Adrenal gland (tissue), 9 donors: ENCODE measurements at regions not wholly inside any gene's neighbourhood (a gene's known extent, or its start where the extent isn't known, plus 50 kb on each side); places are given as distances from the start of the nearest gene placed in this dataset.

Source experiments
- DNase-seq, 7 donors: peaks; one replicate each; pipeline ENCODE4 v3.0.0-alpha.2; 2019 to 2020
- H3K27ac ChIP-seq, 5 donors: fragments of 200-600 bp; sonication (generic) in 4 of 5; 1 replicate in 3 of 5; 2 replicates in 2 of 5; pipeline versions ENCODE4 v1.5.1 to v1.8.0; 2016 to 2020; ENCODE audit warnings: mild to moderate bottlenecking in 1 of 5
- H3K27me3 ChIP-seq: fragments of 200-600 bp; 2 replicates; pipeline ENCODE4 v1.8.0; 2021
- H3K36me3 ChIP-seq, 2 donors: fragments of 200-600 bp; replicated peaks in 1 of 2; 1 replicate in 1 of 2; 2 replicates in 1 of 2; pipeline versions ENCODE4 v1.5.1 to v1.8.0; 2018 to 2022
- H3K4me1 ChIP-seq, 2 donors: fragments of 200-600 bp; replicated peaks in 1 of 2; 1 replicate in 1 of 2; 2 replicates in 1 of 2; pipeline versions ENCODE4 v1.5.1 to v1.8.0; 2018 to 2021
- H3K4me3 ChIP-seq, 4 donors: fragments of 200-600 bp; sonication (generic) in 3 of 4; one replicate each; pipeline ENCODE4 v1.5.1; 2016 to 2018
- H3K9me3 ChIP-seq, 3 donors: fragments of 200-600 bp; sonication (generic) in 1 of 3; replicated peaks in 1 of 3; 1 replicate in 2 of 3; 2 replicates in 1 of 3; pipeline versions ENCODE4 v1.5.1 to v1.8.0; 2016 to 2021
- POLR2A ChIP-seq, 2 donors: fragments of 450-650 bp; IDR thresholded peaks; one replicate each; pipeline ENCODE4 v1.6.1; 2017; ENCODE audit warnings: antibody characterized with exemption in 2 of 2, mild to moderate bottlenecking in 2 of 2, moderate library complexity in 1 of 2
- WGBS, 4 donors: extraction: QIAGEN DNeasy Blood & Tissue Kit in 2 of 4; methylation state at CpG; one replicate each; pipeline versions ENCODE4 v1.1.5 to v1.1.7; 2013 to 2017; 5-methylcytosine and 5-hydroxymethylcytosine counted together
- intact Hi-C, 2 donors: fragments of 100-400 bp; cut with DNase I; formaldehyde crosslinking; loops; one replicate each; pipeline versions ENCODE4 v1.14.1 to v1.15.0; 2022 to 2023
- TF ChIP-seq, protein P1 (sequence below), 6 experiments: fragments of 450-650 bp in 4 of 6; fragments of 200-600 bp in 2 of 6; sonication (generic) in 1 of 6; IDR thresholded peaks; 1 replicate in 5 of 6; 2 replicates in 1 of 6; pipeline versions ENCODE4 v1.5.1 to v1.8.0; 2016 to 2021; ENCODE audit warnings: antibody characterized with exemption in 6 of 6, mild to moderate bottlenecking in 2 of 6, moderate library complexity in 1 of 6
- donor health status: healthy with polysubstance abuse.
- donor health status: Bipolar disorder and iron deficiency.
- donor health status: DM: yes; HTN: yes; CAD: no.
- donor health status: DM: no; HTN: no; CAD: no.
- donor health status: DM: no; HTN: no; CAD: no.

DNA sequence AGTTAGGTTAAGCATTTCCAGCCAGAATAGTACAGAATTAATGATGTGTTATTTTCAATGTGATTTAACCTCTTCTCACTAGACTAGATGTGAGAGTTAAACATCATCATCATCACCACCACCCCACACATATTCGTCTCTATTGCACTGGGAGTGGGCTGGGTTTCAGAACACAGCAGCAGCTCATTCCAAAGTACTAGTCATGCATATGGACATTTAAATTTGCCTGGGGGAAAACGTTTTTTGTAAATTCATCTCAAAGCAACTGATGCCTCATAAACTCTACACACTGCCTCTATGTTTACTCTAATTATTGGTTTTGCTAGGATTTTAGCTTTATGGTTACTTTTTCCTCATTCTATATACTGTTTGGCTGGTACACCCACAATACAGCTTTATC lies 509.1 kb downstream of the PPP4R3C start:
- Histone ChIP-seq H3K36me3 (no peaks in the 10 kb centered on the region), H3K9me3 (no peaks in the 10 kb centered on the region), H3K27me3 (no peaks in the 10 kb centered on the region), H3K4me1 (no peaks in the 10 kb centered on the region), H3K27ac (no peak overlapping the region), H3K4me3 (no peak overlapping the region)
- 18 to 36% (median 22%) methylated on average over 2 of the region's 2 CpGs for WGBS, 4 donors
- no peak for TF ChIP-seq POLR2A (IDR thresholded peaks at IDR 0.05)
- TF ChIP-seq, protein P1, sequence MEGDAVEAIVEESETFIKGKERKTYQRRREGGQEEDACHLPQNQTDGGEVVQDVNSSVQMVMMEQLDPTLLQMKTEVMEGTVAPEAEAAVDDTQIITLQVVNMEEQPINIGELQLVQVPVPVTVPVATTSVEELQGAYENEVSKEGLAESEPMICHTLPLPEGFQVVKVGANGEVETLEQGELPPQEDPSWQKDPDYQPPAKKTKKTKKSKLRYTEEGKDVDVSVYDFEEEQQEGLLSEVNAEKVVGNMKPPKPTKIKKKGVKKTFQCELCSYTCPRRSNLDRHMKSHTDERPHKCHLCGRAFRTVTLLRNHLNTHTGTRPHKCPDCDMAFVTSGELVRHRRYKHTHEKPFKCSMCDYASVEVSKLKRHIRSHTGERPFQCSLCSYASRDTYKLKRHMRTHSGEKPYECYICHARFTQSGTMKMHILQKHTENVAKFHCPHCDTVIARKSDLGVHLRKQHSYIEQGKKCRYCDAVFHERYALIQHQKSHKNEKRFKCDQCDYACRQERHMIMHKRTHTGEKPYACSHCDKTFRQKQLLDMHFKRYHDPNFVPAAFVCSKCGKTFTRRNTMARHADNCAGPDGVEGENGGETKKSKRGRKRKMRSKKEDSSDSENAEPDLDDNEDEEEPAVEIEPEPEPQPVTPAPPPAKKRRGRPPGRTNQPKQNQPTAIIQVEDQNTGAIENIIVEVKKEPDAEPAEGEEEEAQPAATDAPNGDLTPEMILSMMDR (IDR thresholded peaks at IDR 0.05): no peak
- no peak for DNase-seq
- intact Hi-C loops: no loop called here

- TF ChIP-seq POLR2A (IDR thresholded peaks at IDR 0.05): no peak
- TF ChIP-seq, protein P1 (IDR thresholded peaks at IDR 0.05): no peak
Observed at GRCh38 chrX:26952213-26952612, 510.9 kb downstream of the PPP4R3C start.

GRCh38 chrX:26927419-26927818 lies 535.7 kb downstream of the PPP4R3C start:
- intact Hi-C loops: no loop called here
- TF ChIP-seq POLR2A (IDR thresholded peaks at IDR 0.05): no peak
- TF ChIP-seq, protein P1 (IDR thresholded peaks at IDR 0.05): no peak

More at GRCh38 chrX:26952213-26952612, 510.9 kb downstream of the PPP4R3C start:
- H3K4me1 ChIP-seq: no peaks in the 10 kb centered on the region
- intact Hi-C loops: no loop called here
- no peaks in the 10 kb centered on the region for H3K9me3 ChIP-seq
- no peak overlapping the region for H3K4me3 ChIP-seq
- no peak for DNase-seq
- H3K36me3 ChIP-seq: no peaks in the 10 kb centered on the region
- H3K27ac ChIP-seq: no peak overlapping the region
- no peaks in the 10 kb centered on the region for H3K27me3 ChIP-seq
- 19 to 35% (median 24%) methylated on average over 2 of the region's 2 CpGs for WGBS, 4 donors

DNA sequence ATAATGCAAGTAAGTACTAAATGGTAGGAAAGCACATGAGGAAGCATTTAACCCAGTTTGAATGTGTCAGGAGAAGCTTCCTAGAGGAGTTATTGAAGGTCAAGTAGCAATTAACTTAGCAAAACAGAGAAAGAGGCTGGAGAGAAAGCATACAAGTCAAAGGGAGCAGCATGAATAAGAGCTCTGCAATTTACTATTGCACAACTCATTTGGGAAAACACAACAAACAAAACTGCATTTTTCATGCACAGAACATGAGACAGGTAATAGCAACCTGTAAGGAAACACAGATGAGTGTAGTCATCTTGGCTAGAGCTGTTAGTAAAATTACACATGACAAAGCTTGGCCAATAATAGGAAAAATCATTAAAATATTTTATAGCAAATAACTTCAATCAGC lies 538.1 kb downstream of the PPP4R3C start:
- no peaks in the 10 kb centered on the region for H3K4me1 ChIP-seq
- no peaks in the 10 kb centered on the region for H3K9me3 ChIP-seq
- no peak for TF ChIP-seq POLR2A (IDR thresholded peaks at IDR 0.05)
- TF ChIP-seq, protein P1 (IDR thresholded peaks at IDR 0.05): no peak
- DNase-seq: no peak
- H3K27me3 ChIP-seq: peaks cover 5% of the 10 kb centered on the region
- no peaks in the 10 kb centered on the region for H3K36me3 ChIP-seq
- H3K27ac ChIP-seq: no peak overlapping the region
- no peak overlapping the region for H3K4me3 ChIP-seq
- intact Hi-C loops: no loop called here

More at GRCh38 chrX:26927419-26927818, 535.7 kb downstream of the PPP4R3C start:
- H3K27me3 ChIP-seq: peaks cover 5% of the 10 kb centered on the region
- WGBS, 4 donors: 35 to 55% (median 50%) methylated on average over 2 of the region's 2 CpGs
- H3K4me1 ChIP-seq: no peaks in the 10 kb centered on the region
- no peaks in the 10 kb centered on the region for H3K36me3 ChIP-seq
- no peaks in the 10 kb centered on the region for H3K9me3 ChIP-seq
- H3K4me3 ChIP-seq: no peak overlapping the region
- H3K27ac ChIP-seq: no peak overlapping the region
- no peak for DNase-seq
